Stimulated activated CD8-positive, alpha-beta memory T cell treated with anti-CD3 and anti-CD28 coated beads, Interleukin-4, amount 100 ng/mL, for 48 hours (primary cell): ENCODE measurements at regions not wholly inside any gene's neighbourhood (a gene's known extent, or its start where the extent isn't known, plus 50 kb on each side); places are given as distances from the start of the nearest gene placed in this dataset.

Experiments used
- DNase-seq: peaks from one replicate; pipeline ENCODE4 v3.0.0-alpha.2; 2020

DNA sequence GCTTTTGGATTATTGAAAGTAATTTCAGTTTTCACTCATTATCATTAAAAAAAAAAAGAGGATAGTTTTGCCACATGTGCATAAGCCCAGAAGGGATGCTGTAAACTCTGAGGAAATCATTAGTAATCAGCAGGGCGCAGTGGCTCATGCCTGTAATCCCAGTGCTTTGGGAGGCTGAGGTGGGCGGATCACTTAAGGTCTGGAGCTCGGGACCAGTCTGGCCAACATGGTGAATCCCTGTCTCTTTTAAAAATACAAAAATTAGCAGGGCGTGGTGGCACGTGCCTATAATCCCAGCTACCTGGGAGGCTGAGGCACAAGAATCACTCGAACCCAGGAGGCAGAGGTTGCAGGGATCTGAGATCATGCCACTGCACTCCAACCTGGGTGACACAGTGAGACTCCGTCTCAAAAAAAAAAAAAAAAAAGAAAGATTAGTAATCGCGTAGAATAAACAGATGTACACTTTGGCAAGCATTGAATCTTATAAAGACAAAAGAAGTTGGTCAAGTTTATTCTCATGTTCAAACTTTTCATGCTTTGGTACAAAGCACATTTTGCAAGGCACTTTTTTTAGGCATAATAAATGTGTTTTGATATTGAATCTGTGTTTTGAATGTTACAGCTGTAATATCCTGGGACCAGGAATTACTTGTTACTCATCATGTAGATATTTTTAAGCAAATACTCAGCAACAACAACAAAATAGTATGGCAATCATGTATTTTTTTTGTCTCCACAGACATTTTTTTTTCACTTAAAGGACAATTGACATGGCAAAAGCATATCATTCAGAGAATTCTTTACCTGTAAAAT lies 93.2 kb upstream of the AGTR1 start:
- DNase-seq, result no peak

DNA sequence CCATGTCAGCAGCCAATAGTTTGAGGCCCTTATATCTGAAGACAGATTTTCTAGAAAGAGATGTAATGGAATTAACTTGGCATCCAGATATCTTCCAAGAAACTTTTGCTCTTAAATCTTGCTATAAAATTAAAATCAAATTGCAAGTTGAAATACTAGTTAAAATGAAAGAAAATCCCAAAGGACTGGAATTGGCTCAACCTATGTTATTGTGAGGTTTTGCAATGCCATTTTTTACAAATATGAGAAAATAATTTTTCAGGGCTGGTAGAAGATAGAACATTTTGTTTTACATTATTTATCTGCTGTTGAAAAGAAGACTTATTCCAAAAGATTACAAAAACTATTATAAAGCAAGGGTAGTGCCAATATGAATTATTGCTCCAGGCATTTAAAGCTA lies 92.2 kb upstream of the AGTR1 start:
- DNase-seq, result no peak

DNA sequence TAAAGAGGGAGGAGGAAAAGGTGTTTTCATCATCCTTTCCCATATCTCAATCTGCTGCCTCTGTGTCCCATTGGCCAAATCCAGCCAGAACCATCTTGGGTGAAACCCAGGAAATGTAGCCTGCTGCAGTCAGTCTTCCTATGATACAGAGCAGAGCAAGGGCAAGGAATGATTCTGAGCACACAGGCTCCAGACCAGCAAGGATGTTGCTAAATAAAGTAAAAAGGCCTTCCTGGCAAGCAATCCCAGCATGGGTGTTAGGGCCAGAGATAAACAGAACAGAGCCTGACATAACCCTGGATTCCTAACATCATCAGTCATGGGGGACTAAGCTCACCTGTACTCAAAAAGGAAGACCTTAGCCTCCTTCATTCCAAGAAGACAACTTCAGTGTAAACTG lies 90.7 kb upstream of the AGTR1 start:
- DNase-seq, result no peak

DNA sequence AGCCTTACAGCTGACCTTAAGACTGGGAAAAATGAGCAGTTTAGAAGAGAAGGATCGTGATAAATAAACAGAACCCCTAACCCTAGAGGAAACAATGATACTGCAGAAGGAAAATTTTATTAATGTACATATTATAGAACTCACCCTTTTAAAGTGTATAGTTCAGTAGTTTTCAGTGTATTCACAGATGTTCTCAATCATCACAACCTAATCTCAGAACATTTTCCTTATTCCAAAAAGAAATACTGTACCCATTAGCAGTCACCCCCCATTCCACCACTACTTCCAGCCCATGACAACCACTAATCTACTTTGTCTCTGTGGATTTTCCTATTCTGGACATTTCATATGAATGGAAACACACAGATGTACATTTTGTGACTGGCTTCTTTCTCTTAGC lies 90.2 kb upstream of the AGTR1 start:
- DNase-seq, result no peak

DNA sequence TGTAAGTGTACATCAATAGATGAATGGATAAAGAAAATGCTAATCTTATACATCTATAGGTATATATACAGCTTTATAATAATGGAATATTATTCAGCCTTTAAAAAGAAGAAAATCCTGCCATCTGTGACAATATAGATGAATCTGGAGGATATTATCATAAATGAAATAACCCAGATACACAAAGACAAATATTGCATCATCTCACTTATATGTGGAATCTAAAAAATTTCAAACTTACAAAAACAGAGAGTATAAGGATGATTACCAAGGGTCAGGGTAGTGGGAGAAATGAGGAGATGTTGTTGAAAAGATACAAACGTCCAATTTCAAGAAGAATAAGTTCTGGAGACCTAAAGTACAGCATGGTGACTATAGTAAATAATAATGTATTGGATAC lies 85.4 kb upstream of the AGTR1 start:
- no peak for DNase-seq

DNA sequence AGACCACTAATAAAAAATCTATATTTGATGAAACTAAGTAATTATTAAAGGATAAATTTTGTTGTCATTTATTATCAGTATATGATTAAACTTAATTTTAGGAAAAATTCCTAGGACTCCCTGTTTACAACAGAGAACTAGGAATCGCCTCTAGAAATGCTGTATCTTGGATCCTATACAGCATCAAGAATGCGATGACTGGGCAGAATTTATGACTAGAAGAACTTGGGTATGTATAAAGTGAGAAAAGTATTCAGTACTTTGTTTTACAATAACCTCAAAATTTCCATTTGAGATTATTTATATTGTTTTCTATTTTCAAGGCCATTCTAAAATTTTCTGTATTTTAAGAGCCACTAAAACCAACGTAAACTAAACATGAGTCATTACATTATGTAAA lies 82.3 kb upstream of the AGTR1 start:
- no peak for DNase-seq

DNA sequence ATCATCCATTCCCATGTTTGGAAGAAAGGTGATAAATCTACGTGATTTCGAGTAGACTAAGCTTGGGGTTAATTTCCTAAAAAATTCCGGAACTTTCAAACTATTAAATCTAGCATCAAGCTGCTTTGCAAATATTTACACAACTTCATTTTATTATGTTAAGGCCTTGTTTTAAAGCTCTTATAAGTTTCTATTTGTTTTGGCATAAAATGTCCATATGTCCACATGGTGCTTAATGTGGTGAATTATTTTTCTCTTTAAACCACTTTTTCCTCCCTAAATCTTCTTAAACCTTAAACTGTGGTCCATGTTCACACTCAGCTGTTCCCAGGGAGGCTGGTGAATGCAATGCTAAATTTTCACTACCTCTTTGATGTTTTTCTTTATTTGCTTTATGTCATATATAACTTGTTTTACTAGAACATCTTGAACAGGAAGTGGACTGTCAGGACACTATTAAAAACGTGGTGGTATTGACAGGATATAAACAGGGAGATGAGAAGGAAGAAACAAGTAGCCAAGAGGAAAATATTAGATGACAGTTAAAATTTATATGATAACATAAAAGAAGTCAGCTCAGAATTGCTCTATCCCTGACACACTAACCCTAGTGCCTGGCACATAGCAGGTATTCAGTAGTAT lies 72.5 kb upstream of the AGTR1 start:
- no peak for DNase-seq

DNA sequence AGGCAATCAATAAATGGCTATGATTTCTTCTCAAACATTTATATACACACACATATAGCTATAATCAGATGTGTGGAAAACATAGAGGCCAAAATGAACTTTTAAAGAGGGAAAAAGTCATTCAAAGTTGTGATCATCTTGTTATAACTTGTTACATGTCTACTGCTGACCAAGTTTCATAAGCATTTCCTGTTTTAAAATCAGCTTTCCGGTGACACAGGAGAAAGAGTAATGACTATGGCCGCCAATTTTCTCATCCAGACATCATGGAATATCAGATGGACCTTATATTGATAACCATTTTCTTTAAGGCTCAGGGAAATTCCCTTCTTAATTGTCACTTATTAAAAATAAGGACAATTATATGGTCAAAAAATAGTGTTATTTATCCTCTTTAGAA lies 71.7 kb upstream of the AGTR1 start:
- DNase-seq, result no peak

DNA sequence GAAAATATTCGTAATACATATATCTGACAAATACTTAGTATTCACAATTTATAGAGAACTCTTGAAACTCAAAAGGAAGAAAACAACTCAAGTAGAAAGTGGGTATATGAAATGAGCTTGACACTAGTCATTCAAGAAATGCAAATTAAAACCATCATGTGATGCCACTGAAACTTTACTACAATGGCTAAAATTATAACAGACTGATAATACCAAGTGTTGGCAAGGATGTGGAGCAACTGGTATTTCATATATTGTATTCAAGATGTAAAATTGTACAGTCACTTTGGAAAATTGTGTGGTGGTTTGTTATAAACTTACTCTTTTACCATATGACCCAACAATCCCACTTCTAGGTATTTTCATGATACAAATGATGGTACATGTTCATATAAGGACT lies 68.7 kb upstream of the AGTR1 start:
- DNase-seq, result no peak

DNA sequence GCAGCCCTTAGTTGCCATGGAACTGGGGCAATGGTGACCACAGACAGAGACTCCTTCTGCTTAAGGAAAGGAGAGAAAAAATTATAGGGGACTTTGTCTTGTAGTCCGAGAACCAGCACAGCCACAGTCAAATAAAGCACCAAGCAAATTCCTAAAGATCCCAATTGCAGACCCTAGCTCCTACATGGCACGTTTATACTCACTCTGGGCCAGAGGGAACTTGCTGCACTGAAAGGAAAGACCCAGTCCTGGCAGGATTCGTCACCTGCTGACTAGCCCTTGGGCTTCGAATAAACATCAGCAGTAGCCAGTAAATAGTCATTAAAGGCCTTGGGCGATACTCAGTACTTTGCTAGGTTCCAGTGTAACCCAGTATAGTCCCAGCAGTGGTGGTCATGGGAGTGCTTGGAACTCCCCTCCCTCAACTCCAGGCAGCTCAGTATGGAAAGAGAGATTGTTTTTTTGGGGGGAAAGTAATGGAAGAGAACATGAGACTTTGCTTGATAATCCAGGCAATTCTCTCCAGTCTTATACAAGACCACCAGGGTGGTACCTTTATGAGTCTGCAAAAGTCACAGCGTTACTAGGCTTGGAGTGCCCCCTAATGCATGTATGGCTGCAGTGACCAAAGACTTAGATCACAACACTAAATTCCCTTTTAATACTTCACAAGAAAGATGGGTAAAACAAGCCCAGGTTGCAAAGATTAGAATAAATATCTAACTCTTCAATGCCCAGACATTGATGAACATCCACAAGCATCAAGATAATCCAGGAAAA lies 66.4 kb upstream of the AGTR1 start:
- DNase-seq, result no peak

DNA sequence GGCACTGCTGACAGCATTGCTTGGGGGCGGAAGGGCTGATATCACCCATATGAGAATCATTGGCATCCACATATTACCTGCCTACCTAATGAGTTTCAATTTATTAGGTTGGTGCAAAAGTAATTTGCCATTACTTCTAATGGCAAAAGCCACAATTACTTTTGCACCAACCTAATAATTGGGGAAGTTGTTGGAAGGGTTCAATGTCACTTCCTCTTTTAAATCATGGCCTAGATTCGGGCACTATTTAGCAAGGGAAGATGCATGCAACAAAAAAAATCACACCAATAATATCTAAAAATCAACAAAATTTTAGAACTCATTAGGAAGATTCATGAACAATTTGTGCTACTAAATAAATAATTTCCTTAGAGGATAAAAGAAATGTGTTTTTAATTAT lies 56.0 kb upstream of the AGTR1 start:
- no peak for DNase-seq

DNA sequence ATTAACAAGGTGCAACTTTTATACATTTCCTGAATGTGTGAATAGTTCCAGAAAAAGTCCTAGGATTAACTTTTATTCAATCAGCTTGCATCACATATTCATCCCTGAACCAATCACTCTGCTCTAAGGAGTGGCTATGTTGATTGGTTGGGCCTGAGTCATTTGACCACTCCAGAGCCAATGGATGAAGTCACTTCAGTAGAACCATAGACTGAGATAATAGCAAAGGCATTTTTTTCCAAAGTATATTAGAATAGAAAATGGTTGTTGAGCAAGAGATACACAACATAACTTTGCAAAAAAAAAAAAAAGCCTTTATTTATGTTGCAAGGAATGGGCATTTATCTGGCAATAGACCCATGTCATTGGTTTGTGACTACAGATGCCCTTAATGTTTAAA lies 55.5 kb upstream of the AGTR1 start:
- DNase-seq, result no peak

DNA sequence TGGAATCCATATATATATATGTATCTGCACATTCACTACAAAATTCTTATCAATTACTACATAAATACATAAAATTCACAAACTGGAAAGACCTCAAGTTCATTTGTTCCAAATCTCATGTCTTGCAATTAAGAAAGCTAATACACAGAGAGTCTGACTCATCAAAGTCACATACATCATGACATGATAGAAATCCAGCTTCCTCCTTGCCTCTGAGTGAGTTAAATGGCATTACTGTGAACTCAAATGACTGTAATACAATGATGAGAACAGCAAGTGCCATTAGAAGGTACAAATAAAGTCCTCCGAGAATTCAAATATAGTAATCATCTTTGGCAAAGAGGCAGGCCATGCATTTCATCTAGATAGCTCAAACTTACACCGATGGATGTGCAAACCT lies 55.1 kb upstream of the AGTR1 start:
- no peak for DNase-seq

DNA sequence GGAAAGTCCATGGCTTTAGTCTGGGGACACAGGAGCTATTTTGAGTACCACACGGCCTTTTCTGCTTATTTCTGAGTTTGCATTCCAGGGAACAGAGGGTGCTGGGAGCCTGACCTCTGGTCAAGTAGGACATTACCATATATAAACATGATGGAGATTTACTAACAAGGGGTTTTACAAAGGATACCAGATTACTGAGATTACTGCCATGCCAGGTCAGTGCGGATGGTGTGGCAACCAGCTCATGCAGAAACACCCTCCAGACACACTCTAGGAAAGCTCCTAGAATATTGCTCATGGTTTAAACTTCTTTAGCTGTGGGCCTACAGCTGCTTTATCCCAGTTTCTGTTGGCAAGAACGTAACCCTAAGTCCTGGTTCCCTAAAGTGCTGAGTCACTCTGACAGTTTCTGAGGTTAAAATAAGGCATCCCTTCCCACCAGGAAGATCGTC lies 54.3 kb upstream of the AGTR1 start:
- DNase-seq, result no peak

DNA sequence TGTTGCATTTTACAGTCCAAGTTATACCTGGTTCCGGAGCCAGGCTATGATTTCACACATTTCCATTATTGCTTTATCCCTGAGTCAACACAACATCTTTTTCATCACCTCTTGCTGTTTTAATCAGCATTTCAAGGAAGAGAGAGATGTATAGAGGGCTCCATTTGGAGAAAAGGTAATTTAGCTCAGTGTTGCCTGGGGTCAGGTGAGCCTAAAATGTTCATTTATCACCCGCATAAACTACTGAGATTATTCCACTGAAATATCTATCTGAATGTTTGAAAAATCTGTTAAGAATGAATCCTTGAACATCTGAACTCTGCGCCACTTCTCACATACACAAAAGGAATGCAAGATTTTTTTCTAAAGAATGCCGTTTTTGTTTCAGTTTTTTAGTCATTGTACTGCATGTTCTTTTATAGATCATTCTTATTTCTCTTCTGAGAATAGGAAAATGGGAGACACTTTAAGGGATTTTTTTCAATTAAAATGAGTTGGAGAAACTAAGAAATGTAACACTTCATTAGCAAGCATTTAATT lies 51.5 kb upstream of the AGTR1 start:
- no peak for DNase-seq
